ENCODE measurements at regions not wholly inside any gene's neighbourhood (a gene's known extent, or its start where the extent isn't known, plus 50 kb on each side); places are given as distances from the start of the nearest gene placed in this dataset.

- Histone ChIP-seq H3K56ac (replicated peaks; ENCODE audit: insufficient read length, low read depth, low read length) (no peak overlapping the region), H2BK15ac (ENCODE audit: low read length) (no peak overlapping the region), H2BK20ac (ENCODE audit: low read length) (no peak overlapping the region), H3K79me1 (ENCODE audit: low read depth, low read length) (no peaks in the 10 kb centered on the region), H3K4me3 (ENCODE audit: extremely low read depth in 1 of 4, insufficient read depth in 2 of 4, low read depth in 3 of 4, low read length in 4 of 4) (no peak overlapping the region), H3K36me3 (ENCODE audit: control insufficient read depth in 2 of 4, insufficient read depth in 4 of 4, low read length in 3 of 4) (no peaks in the 10 kb centered on the region), H3K14ac (ENCODE audit: insufficient read length) (no peak overlapping the region), H3K4me2 (ENCODE audit: insufficient read depth in 1 of 2, low read depth in 2 of 2, low read length in 2 of 2) (no peak overlapping the region), H2AFZ (ENCODE audit: low read length) (no peak overlapping the region), H3K9me3 (ENCODE audit: insufficient read depth in 2 of 2, low read depth in 1 of 2, low read length in 1 of 2) (no peaks in the 10 kb centered on the region), H4K8ac (ENCODE audit: extremely low read depth, insufficient read depth, low read length) (no peak overlapping the region), H3K79me2 (ENCODE audit: control insufficient read depth in 1 of 2, insufficient read depth in 2 of 2, low read length in 2 of 2) (no peaks in the 10 kb centered on the region), H3K18ac (ENCODE audit: extremely low read depth, low read length) (no peak overlapping the region), H4K20me1 (replicated peaks in 1 of 2; ENCODE audit: control insufficient read depth in 1 of 2, insufficient read depth in 2 of 2, low read length in 2 of 2) (no peaks in the 10 kb centered on the region), H4K5ac (ENCODE audit: insufficient read length, low read depth, low read length) (no peak overlapping the region), H3K23ac (ENCODE audit: insufficient read length) (no peak overlapping the region), H4K91ac (replicated peaks; ENCODE audit: insufficient read length, low read length) (no peak overlapping the region), H3K4ac (replicated peaks; ENCODE audit: insufficient read length, low read depth, low read length) (no peak overlapping the region), H2BK5ac (ENCODE audit: low read depth, low read length) (no peak overlapping the region), H3K9ac (replicated peaks in 1 of 4; ENCODE audit: extremely low read depth in 1 of 4, low read depth in 3 of 4, low read length in 3 of 4) (no peak overlapping the region), H2BK120ac (replicated peaks; ENCODE audit: low read depth, low read length) (no peak overlapping the region), H2BK12ac (ENCODE audit: low read depth, low read length) (no peak overlapping the region), H3K23me2 (ENCODE audit: low read depth, low read length) (no peaks in the 10 kb centered on the region; the same call in 1 of the 2 replicates), H3K27me3 (replicated peaks in 1 of 4; ENCODE audit: control insufficient read depth in 3 of 4, extremely low read depth in 1 of 4, insufficient read depth in 3 of 4, low read length in 3 of 4) (no peaks in the 10 kb centered on the region), H2AK5ac (ENCODE audit: low read depth, low read length) (no peak overlapping the region; the same call in 1 of the 2 replicates), H3K4me1 (replicated peaks in 1 of 4; ENCODE audit: control insufficient read depth in 3 of 4, insufficient read depth in 4 of 4, low read length in 3 of 4) (no peaks in the 10 kb centered on the region), H3K27ac (ENCODE audit: low read depth, low read length) (no peak overlapping the region)
- WGBS, 2 experiments (ENCODE audit: extremely low coverage in 1 of 2, insufficient coverage in 1 of 2, insufficient read length in 1 of 2, insufficient replicate concordance in 2 of 2, low coverage in 1 of 2, low lambda C conversion rate in 2 of 2, missing lambda C conversion rate in 1 of 2): 72% methylated on average over 5 of the region's 5 CpGs; no CpG with 5 or more reads in 1 of the 2 experiments
- ChIA-PET POLR2A (ENCODE audit: partially characterized antibody) (no interaction called here), CTCF (ENCODE audit: partially characterized antibody) (interaction anchor here (0.5 kb wide), 1 partner anchor 164 kb away, joined by 3 read pairs; no protein-coding TSS in a partner anchor)
- no peak for DNase-seq (ENCODE audit: low read depth in 1 of 2, low spot score in 2 of 2)
- FAIRE-seq: no peak
- no peak for TF ChIP-seq CBX5 (IDR thresholded peaks at IDR 0.05; ENCODE audit: low read depth, low read length)
- TF ChIP-seq SRF (IDR thresholded peaks at IDR 0.05; ENCODE audit: low read depth, low read length): no peak
- no peak for TF ChIP-seq GTF2F1 (IDR thresholded peaks at IDR 0.05; ENCODE audit: borderline replicate concordance, low read depth, low read length)
- no peak for TF ChIP-seq CTBP2 (IDR thresholded peaks at IDR 0.05; ENCODE audit: borderline replicate concordance, insufficient read depth, insufficient read length, low read length)
These were observed 68.1 kb upstream of the WDR11 start for GRCh38 chr10:120783098-120783497.

All from H1 (cell line).